ENCODE measurements at regions not wholly inside any gene's neighbourhood (a gene's known extent, or its start where the extent isn't known, plus 50 kb on each side); places are given as distances from the start of the nearest gene placed in this dataset.

DNA sequence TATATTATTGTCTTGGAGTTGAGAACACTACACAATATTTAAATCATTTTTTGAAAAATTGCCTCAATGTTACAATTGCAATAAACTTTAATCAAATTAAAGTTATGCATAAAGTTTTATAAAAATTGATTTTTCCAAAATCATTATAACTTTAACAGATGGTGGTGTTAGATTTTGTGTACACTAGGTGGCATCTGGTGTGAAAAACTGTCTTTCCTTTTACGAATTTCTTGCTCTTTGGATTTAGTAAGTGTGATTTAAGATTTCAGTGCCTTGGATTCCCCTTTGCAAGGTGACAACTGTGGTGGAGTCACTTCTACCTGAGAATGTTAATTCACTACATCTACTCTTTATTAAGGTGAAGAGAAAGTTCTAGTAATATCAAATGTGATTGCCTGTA, 91.6 kb downstream of the AREG start:
- H3K4me3 ChIP-seq (ENCODE audit: low read depth, low read length) = no peak overlapping the region
- no peak for DNase-seq (ENCODE audit: low read depth)
- TF ChIP-seq, protein P1, sequence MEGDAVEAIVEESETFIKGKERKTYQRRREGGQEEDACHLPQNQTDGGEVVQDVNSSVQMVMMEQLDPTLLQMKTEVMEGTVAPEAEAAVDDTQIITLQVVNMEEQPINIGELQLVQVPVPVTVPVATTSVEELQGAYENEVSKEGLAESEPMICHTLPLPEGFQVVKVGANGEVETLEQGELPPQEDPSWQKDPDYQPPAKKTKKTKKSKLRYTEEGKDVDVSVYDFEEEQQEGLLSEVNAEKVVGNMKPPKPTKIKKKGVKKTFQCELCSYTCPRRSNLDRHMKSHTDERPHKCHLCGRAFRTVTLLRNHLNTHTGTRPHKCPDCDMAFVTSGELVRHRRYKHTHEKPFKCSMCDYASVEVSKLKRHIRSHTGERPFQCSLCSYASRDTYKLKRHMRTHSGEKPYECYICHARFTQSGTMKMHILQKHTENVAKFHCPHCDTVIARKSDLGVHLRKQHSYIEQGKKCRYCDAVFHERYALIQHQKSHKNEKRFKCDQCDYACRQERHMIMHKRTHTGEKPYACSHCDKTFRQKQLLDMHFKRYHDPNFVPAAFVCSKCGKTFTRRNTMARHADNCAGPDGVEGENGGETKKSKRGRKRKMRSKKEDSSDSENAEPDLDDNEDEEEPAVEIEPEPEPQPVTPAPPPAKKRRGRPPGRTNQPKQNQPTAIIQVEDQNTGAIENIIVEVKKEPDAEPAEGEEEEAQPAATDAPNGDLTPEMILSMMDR (IDR thresholded peaks at IDR 0.05; ENCODE audit: low read depth, low read length, missing control alignments) = no peak

GRCh38 chr4:74537459-74537858, 92.5 kb downstream of the AREG start:
- no peak for DNase-seq (ENCODE audit: low read depth)
- TF ChIP-seq, protein P1 (IDR thresholded peaks at IDR 0.05; ENCODE audit: low read depth, low read length, missing control alignments) = no peak
- no peak overlapping the region for H3K4me3 ChIP-seq (ENCODE audit: low read depth, low read length)

DNA sequence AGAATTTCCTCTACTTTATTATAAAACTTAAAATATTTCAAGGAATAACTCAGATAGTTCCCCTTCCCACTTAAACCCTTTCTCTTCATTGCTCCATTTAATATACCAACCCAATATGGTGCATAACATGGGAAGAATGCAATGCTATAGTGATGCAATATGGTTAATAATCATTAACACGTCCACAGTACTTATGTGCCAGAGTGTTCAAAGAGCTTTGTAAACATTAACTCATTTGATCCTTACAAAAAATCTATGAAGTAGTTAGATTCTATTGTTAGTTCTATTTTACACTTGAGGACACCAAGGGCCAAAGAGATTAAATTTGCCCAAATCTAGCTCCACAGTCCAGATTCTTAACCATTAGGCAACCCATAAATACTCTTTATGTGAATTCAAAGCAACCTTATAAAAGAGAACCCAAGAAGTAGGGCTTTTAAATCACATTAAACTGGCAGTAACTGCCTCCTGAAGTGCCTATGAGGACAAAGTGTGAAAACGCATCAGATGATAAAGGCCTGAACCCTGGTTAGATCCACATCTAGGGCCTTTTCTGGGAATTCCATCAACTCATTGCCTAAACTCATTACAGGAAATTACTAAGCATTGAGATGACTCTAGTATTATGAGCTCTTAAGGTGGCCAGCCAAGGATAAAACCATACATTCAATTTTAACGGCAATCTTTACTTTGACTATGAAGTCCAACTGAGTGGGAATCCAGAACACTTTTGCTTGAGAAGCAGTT, 94.3 kb downstream of the AREG start:
- no peak for DNase-seq (ENCODE audit: low read depth)
- TF ChIP-seq, protein P1 (IDR thresholded peaks at IDR 0.05; ENCODE audit: low read depth, low read length, missing control alignments) = no peak
- H3K4me3 ChIP-seq (ENCODE audit: low read depth, low read length) = no peak overlapping the region

DNA sequence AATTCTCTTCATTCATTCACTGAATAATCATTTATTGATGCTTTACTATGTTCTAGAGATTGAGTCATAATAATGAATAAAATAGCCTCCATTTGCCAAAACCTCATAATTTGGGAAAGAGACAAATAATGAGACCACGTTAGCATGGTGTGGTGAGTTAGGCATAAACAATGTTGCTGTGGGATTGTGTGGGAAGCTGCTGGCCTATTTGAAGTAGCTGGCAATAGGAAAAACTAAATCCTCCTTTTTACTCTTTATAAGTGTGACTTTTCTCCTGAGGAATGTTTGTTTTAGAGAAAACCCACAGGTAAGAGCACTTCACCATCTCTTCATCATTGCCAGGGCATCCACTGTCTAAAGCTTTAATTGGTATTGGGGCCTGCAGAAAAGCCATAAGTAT, 95.3 kb downstream of the AREG start:
- DNase-seq (ENCODE audit: low read depth) = no peak
- TF ChIP-seq, protein P1 (IDR thresholded peaks at IDR 0.05; ENCODE audit: low read depth, low read length, missing control alignments) = no peak

GRCh38 chr4:74541667-74542066, 96.7 kb downstream of the AREG start:
- TF ChIP-seq, protein P1 (IDR thresholded peaks at IDR 0.05; ENCODE audit: low read depth, low read length, missing control alignments) = peak; percentile 4
- DNase-seq (ENCODE audit: low read depth) = no peak
- no peak overlapping the region for H3K4me3 ChIP-seq (ENCODE audit: low read depth, low read length)

More for the DNA sequence above, 95.3 kb downstream of the AREG start:
- H3K4me3 ChIP-seq (ENCODE audit: low read depth, low read length) = no peak overlapping the region

- DNase-seq (ENCODE audit: low read depth) = no peak
- TF ChIP-seq, protein P1 (IDR thresholded peaks at IDR 0.05; ENCODE audit: low read depth, low read length, missing control alignments) = no peak
- no peak overlapping the region for H3K4me3 ChIP-seq (ENCODE audit: low read depth, low read length)
These were observed 98.4 kb downstream of the AREG start for GRCh38 chr4:74543231-74543781.

DNA sequence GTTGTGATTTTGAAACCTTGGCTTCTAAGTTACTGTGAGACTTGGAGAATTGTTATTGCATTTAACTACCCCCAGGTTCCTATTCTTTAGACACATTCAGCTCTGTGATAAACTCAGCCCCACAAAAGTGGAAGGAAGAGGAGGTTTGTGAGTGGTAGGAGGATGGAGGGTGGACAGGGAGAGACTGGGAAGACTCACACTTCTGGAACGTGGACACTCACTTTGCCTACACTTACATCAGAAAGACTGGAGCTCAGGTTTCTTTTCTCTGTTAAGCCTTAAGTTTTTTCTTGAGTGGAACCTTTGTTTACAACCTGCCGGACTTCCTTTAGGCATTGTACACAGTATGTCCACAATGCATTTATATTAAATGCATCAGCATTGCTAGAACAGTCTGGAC, 99.0 kb downstream of the AREG start:
- DNase-seq (ENCODE audit: low read depth) = no peak
- no peak overlapping the region for H3K4me3 ChIP-seq (ENCODE audit: low read depth, low read length)
- TF ChIP-seq, protein P1 (IDR thresholded peaks at IDR 0.05; ENCODE audit: low read depth, low read length, missing control alignments) = no peak
